ENCODE measurements at regions not wholly inside any gene's neighbourhood (a gene's known extent, or its start where the extent isn't known, plus 50 kb on each side); places are given as distances from the start of the nearest gene placed in this dataset.

GRCh38 chr3:22098021-22098420, 347.0 kb upstream of the ZNF385D start (continued):
- TF ChIP-seq ZBTB17 (tag by site-specific recombination; IDR thresholded peaks at IDR 0.05) = no peak
- no peak for TF ChIP-seq GLIS1 (tag by site-specific recombination; IDR thresholded peaks at IDR 0.05)
- no peak for TF ChIP-seq SP7 (tag by site-specific recombination; IDR thresholded peaks at IDR 0.05)
- TF ChIP-seq HIC1 (tag by site-specific recombination; IDR thresholded peaks at IDR 0.05) = no peak
- TF ChIP-seq ZNF610 (tag by site-specific recombination; IDR thresholded peaks at IDR 0.05; ENCODE audit: borderline replicate concordance) = no peak
- TF ChIP-seq ZNF157 (tag by site-specific recombination; IDR thresholded peaks at IDR 0.05) = no peak

- Histone ChIP-seq H3K27ac (ENCODE audit: extremely low read depth, low read depth, low read length) (no peak overlapping the region), H3K4me3 (ENCODE audit: low read depth, low read length) (no peak overlapping the region), H3K9me3 (ENCODE audit: control insufficient read depth, insufficient read depth, low read depth, low read length) (no peaks in the 10 kb centered on the region), H3K36me3 (ENCODE audit: control insufficient read depth in 2 of 2, insufficient read depth in 1 of 2, low read length in 2 of 2) (no peaks in the 10 kb centered on the region), H3K4me1 (ENCODE audit: control insufficient read depth, insufficient read depth, low read length) (no peaks in the 10 kb centered on the region)
- no peak for TF ChIP-seq KLF7 (tag by site-specific recombination; IDR thresholded peaks at IDR 0.05; ENCODE audit: borderline replicate concordance)
- no peak for TF ChIP-seq YY1 (tag by site-specific recombination; IDR thresholded peaks at IDR 0.05)
- TF ChIP-seq ZNF366 (tag by site-specific recombination; conservative IDR thresholded peaks at IDR 0.05) = no peak
- TF ChIP-seq, protein P1, sequence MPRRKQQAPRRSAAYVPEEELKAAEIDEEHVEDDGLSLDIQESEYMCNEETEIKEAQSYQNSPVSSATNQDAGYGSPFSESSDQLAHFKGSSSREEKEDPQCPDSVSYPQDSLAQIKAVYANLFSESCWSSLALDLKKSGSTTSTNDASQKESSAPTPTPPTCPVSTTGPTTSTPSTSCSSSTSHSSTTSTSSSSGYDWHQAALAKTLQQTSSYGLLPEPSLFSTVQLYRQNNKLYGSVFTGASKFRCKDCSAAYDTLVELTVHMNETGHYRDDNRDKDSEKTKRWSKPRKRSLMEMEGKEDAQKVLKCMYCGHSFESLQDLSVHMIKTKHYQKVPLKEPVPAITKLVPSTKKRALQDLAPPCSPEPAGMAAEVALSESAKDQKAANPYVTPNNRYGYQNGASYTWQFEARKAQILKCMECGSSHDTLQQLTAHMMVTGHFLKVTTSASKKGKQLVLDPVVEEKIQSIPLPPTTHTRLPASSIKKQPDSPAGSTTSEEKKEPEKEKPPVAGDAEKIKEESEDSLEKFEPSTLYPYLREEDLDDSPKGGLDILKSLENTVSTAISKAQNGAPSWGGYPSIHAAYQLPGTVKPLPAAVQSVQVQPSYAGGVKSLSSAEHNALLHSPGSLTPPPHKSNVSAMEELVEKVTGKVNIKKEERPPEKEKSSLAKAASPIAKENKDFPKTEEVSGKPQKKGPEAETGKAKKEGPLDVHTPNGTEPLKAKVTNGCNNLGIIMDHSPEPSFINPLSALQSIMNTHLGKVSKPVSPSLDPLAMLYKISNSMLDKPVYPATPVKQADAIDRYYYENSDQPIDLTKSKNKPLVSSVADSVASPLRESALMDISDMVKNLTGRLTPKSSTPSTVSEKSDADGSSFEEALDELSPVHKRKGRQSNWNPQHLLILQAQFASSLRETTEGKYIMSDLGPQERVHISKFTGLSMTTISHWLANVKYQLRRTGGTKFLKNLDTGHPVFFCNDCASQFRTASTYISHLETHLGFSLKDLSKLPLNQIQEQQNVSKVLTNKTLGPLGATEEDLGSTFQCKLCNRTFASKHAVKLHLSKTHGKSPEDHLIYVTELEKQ (tag by site-specific recombination; IDR thresholded peaks at IDR 0.05; ENCODE audit: borderline replicate concordance) = no peak
- TF ChIP-seq ZNF10 (tag by site-specific recombination; IDR thresholded peaks at IDR 0.05) = no peak
- TF ChIP-seq ZNF571 (tag by site-specific recombination; IDR thresholded peaks at IDR 0.05) = no peak
- TF ChIP-seq HOXC10 (CRISPR knock-in tag; IDR thresholded peaks at IDR 0.05) = no peak
- no peak for TF ChIP-seq ZSCAN30 (tag by site-specific recombination; IDR thresholded peaks at IDR 0.05)
- ChIA-PET POLR2A (no interaction called here), CTCF (no interaction called here)
Observed at GRCh38 chr3:22101351-22101750, 350.3 kb upstream of the ZNF385D start.

DNA sequence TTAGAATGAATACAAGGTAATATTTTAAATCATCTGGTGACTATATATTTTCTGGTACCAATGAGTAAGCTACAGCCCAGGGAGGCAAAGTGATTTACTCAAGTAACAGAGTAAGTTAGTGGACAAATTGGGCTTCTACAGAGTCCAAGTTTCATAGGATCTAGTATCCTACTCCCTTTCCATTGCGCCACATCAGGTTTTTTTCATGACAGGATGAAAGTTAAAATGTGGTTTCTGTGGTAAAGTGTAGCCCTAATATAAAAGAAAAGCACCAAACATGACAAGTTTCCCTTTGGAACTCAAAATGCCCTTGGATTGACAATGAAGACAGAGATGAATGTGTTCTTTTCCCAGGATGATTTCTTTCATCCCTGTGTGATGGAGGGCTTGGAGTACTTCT, 350.8 kb upstream of the ZNF385D start:
- no peak overlapping the region for H3K27ac ChIP-seq (ENCODE audit: extremely low read depth, low read depth, low read length)
- TF ChIP-seq, protein P2, sequence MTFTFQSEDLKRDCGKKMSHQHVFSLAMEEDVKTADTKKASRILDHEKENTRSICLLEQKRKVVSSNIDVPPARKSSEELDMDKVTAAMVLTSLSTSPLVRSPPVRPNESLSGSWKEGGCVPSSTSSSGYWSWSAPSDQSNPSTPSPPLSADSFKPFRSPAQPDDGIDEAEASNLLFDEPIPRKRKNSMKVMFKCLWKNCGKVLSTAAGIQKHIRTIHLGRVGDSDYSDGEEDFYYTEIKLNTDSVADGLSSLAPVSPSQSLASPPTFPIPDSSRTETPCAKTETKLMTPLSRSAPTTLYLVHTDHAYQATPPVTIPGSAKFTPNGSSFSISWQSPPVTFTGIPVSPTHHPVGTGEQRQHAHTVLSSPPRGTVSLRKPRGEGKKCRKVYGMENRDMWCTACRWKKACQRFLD (tag by site-specific recombination; IDR thresholded peaks at IDR 0.05) = no peak
- TF ChIP-seq ZNF692 (tag by site-specific recombination; IDR thresholded peaks at IDR 0.05) (no peak), ZFP41 (tag by site-specific recombination; IDR thresholded peaks at IDR 0.05; ENCODE audit: borderline replicate concordance) (no peak), ZNF302 (tag by site-specific recombination; IDR thresholded peaks at IDR 0.05; ENCODE audit: low read depth) (no peak), ZNF558 (tag by site-specific recombination; IDR thresholded peaks at IDR 0.05) (no peak)
- H3K36me3 ChIP-seq (ENCODE audit: control insufficient read depth in 2 of 2, insufficient read depth in 1 of 2, low read length in 2 of 2) = no peaks in the 10 kb centered on the region
- POLR2A ChIA-PET = no interaction called here
- no peaks in the 10 kb centered on the region for H3K4me1 ChIP-seq (ENCODE audit: control insufficient read depth, insufficient read depth, low read length)
- H3K9me3 ChIP-seq (ENCODE audit: control insufficient read depth, insufficient read depth, low read depth, low read length) = no peaks in the 10 kb centered on the region
- no peak overlapping the region for H3K4me3 ChIP-seq (ENCODE audit: low read depth, low read length)
- CTCF ChIA-PET = no interaction called here

Measured in HEK293 (cell line).